ENCODE measurements at regions not wholly inside any gene's neighbourhood (a gene's known extent, or its start where the extent isn't known, plus 50 kb on each side); places are given as distances from the start of the nearest gene placed in this dataset.

GRCh38 chr1:30403061-30403645, 320.2 kb downstream of the MATN1 start:
- H3K4me3 ChIP-seq (ENCODE audit: low read depth in 1 of 2, low read length in 1 of 2), result no peak overlapping the region
- no peak for TF ChIP-seq CTCF (IDR thresholded peaks at IDR 0.05)
- H3K9me3 ChIP-seq, result no peaks in the 10 kb centered on the region
- no peaks in the 10 kb centered on the region for H3K36me3 ChIP-seq
- H3K27ac ChIP-seq, result no peak overlapping the region
- H3K27me3 ChIP-seq, result no peaks in the 10 kb centered on the region
- H3K4me1 ChIP-seq (ENCODE audit: control insufficient read depth in 1 of 2, insufficient read depth in 1 of 2, low read depth in 1 of 2, low read length in 1 of 2), result no peaks in the 10 kb centered on the region

GRCh38 chr1:30402031-30402430, 321.4 kb downstream of the MATN1 start:
- H3K27ac ChIP-seq, result no peak overlapping the region
- H3K4me3 ChIP-seq (ENCODE audit: low read depth in 1 of 2, low read length in 1 of 2), result no peak overlapping the region
- no peak for TF ChIP-seq CTCF (IDR thresholded peaks at IDR 0.05)
- H3K9me3 ChIP-seq, result no peaks in the 10 kb centered on the region
- H3K36me3 ChIP-seq, result no peaks in the 10 kb centered on the region
- no peaks in the 10 kb centered on the region for H3K27me3 ChIP-seq
- no peaks in the 10 kb centered on the region for H3K4me1 ChIP-seq (ENCODE audit: control insufficient read depth in 1 of 2, insufficient read depth in 1 of 2, low read depth in 1 of 2, low read length in 1 of 2)

GRCh38 chr1:30400507-30400906, 322.9 kb downstream of the MATN1 start:
- no peak for TF ChIP-seq CTCF (IDR thresholded peaks at IDR 0.05)
- Histone ChIP-seq H3K9me3 (no peaks in the 10 kb centered on the region), H3K4me3 (ENCODE audit: low read depth in 1 of 2, low read length in 1 of 2) (no peak overlapping the region), H3K36me3 (no peaks in the 10 kb centered on the region), H3K27me3 (no peaks in the 10 kb centered on the region), H3K27ac (no peak overlapping the region), H3K4me1 (ENCODE audit: control insufficient read depth in 1 of 2, insufficient read depth in 1 of 2, low read depth in 1 of 2, low read length in 1 of 2) (no peaks in the 10 kb centered on the region)

- H3K36me3 ChIP-seq, result no peaks in the 10 kb centered on the region
- no peak overlapping the region for H3K4me3 ChIP-seq (ENCODE audit: low read depth in 1 of 2, low read length in 1 of 2)
- H3K27me3 ChIP-seq, result peaks cover 7% of the 10 kb centered on the region
- H3K9me3 ChIP-seq, result no peaks in the 10 kb centered on the region
- no peak for TF ChIP-seq CTCF (IDR thresholded peaks at IDR 0.05)
- H3K4me1 ChIP-seq (ENCODE audit: control insufficient read depth in 1 of 2, insufficient read depth in 1 of 2, low read depth in 1 of 2, low read length in 1 of 2), result no peaks in the 10 kb centered on the region
- no peak overlapping the region for H3K27ac ChIP-seq
Observed at GRCh38 chr1:30399026-30399425, 324.4 kb downstream of the MATN1 start.

GRCh38 chr1:30397576-30397975, 325.8 kb downstream of the MATN1 start:
- Histone ChIP-seq H3K4me1 (ENCODE audit: control insufficient read depth in 1 of 2, insufficient read depth in 1 of 2, low read depth in 1 of 2, low read length in 1 of 2) (no peaks in the 10 kb centered on the region), H3K36me3 (no peaks in the 10 kb centered on the region), H3K9me3 (no peaks in the 10 kb centered on the region), H3K27me3 (peaks cover 11% of the 10 kb centered on the region), H3K4me3 (ENCODE audit: low read depth in 1 of 2, low read length in 1 of 2) (no peak overlapping the region), H3K27ac (no peak overlapping the region)
- TF ChIP-seq CTCF (IDR thresholded peaks at IDR 0.05), result no peak

GRCh38 chr1:30395631-30396030, 327.8 kb downstream of the MATN1 start:
- H3K27ac ChIP-seq, result no peak overlapping the region
- no peaks in the 10 kb centered on the region for H3K4me1 ChIP-seq (ENCODE audit: control insufficient read depth in 1 of 2, insufficient read depth in 1 of 2, low read depth in 1 of 2, low read length in 1 of 2)
- H3K9me3 ChIP-seq, result no peaks in the 10 kb centered on the region
- peaks cover 11% of the 10 kb centered on the region for H3K27me3 ChIP-seq
- H3K36me3 ChIP-seq, result no peaks in the 10 kb centered on the region
- no peak overlapping the region for H3K4me3 ChIP-seq (ENCODE audit: low read depth in 1 of 2, low read length in 1 of 2)
- no peak for TF ChIP-seq CTCF (IDR thresholded peaks at IDR 0.05)
